LNCaP clone FGC (cell line): ENCODE measurements at regions not wholly inside any gene's neighbourhood (a gene's known extent, or its start where the extent isn't known, plus 50 kb on each side); places are given as distances from the start of the nearest gene placed in this dataset.

Experiments used
- DNase-seq: peaks from one replicate; pipeline ENCODE4 v3.0.0-alpha.2; 2011; ENCODE audit warnings: low read depth
- H3K4me3 ChIP-seq: 2 replicates; pipeline ENCODE4 v1.5.1; 2011; ENCODE audit warnings: mild to moderate bottlenecking, low read depth, low read length, control low read depth
- CTCF ChIP-seq: IDR thresholded peaks from 2 replicates; pipeline ENCODE4 v1.5.1; 2012; ENCODE audit warnings: mild to moderate bottlenecking; ENCODE audit not compliant: control insufficient read depth, insufficient read depth; ENCODE audit errors: extremely low read depth

GRCh38 chr15:37524601-37525000 lies 409.8 kb upstream of the TMCO5A start:
- no peak for TF ChIP-seq CTCF
- no peak for DNase-seq
- no peak overlapping the region for H3K4me3 ChIP-seq

DNA sequence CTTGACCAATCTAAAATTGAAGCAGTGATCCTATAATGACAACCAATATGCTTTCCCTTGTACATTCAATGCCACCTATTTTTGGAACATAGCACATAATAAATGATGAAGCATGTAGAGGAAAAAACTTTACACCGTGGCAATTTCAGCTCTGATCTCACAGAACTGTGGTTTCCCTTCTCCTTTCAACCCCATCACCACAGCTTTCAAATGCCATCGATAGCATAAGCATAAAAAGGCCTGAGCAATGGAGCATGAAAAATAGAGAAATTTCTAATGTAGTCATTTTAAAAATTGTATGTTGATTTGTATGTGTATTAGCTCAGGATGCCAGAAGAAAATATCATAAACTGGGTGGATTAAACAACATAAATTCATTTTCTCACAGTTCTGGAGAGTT lies 406.0 kb upstream of the TMCO5A start:
- no peak for DNase-seq
- no peak for TF ChIP-seq CTCF

GRCh38 chr15:37536967-37537605 lies 397.4 kb upstream of the TMCO5A start:
- no peak overlapping the region for H3K4me3 ChIP-seq
- no peak for DNase-seq
- no peak for TF ChIP-seq CTCF

More for the DNA sequence above, 406.0 kb upstream of the TMCO5A start:
- no peak overlapping the region for H3K4me3 ChIP-seq

- no peak for TF ChIP-seq CTCF
- no peak for DNase-seq
These were observed 396.6 kb upstream of the TMCO5A start for GRCh38 chr15:37537802-37538201.

GRCh38 chr15:37548116-37548515 lies 386.3 kb upstream of the TMCO5A start:
- H3K4me3 ChIP-seq = no peak overlapping the region
- TF ChIP-seq CTCF = no peak
- no peak for DNase-seq

More at GRCh38 chr15:37537802-37538201, 396.6 kb upstream of the TMCO5A start:
- no peak overlapping the region for H3K4me3 ChIP-seq

DNA sequence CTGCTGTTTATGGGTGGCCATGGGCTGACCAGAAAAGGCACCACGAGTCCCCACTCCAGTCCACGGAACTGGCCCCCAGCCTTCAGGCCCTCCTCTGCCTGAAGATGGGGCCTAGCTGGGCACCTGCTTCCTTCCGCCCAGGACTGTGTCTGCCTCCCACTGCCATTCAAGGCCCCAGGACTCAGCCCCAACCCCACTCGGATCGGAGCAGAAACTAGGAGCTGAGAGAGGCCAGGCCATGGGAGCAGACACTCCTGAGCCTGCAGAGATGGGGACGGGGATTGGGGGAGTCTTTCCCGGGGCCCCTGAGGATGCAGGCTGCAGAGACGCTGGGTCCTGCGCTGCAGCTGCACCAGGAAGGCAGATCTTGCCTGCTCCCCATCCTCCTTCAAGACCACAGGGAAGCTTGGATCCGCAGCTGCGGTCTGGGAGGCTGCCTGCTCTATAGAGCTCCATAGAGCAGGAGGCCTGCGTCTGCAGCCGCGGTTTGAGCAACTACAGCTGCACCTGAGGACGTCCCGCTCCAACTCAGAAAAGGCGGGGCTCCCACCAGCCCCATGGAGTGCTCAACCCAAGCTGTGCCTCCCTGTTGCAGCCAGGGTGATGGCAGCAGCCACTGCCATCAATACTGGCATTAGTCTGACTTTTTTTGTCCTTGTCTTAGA lies 383.9 kb upstream of the TMCO5A start:
- DNase-seq = no peak
- no peak overlapping the region for H3K4me3 ChIP-seq
- TF ChIP-seq CTCF = no peak
